ENCODE measurements at regions not wholly inside any gene's neighbourhood (a gene's known extent, or its start where the extent isn't known, plus 50 kb on each side); places are given as distances from the start of the nearest gene placed in this dataset.
"Not testable (repeated sequence)": the region's sequence is repeated elsewhere in the genome, so short reads cannot be mapped to it uniquely, and the experiment has no call there.

- DNase-seq, result no peak
These were observed 183.4 kb upstream of the RFC3 start for GRCh38 chr13:33634546-33634982.

GRCh38 chr13:33636243-33636642 is 181.7 kb upstream of the RFC3 start:
- no peak for DNase-seq

GRCh38 chr13:33636955-33637670 is 180.8 kb upstream of the RFC3 start:
- DNase-seq, result no peak

DNA sequence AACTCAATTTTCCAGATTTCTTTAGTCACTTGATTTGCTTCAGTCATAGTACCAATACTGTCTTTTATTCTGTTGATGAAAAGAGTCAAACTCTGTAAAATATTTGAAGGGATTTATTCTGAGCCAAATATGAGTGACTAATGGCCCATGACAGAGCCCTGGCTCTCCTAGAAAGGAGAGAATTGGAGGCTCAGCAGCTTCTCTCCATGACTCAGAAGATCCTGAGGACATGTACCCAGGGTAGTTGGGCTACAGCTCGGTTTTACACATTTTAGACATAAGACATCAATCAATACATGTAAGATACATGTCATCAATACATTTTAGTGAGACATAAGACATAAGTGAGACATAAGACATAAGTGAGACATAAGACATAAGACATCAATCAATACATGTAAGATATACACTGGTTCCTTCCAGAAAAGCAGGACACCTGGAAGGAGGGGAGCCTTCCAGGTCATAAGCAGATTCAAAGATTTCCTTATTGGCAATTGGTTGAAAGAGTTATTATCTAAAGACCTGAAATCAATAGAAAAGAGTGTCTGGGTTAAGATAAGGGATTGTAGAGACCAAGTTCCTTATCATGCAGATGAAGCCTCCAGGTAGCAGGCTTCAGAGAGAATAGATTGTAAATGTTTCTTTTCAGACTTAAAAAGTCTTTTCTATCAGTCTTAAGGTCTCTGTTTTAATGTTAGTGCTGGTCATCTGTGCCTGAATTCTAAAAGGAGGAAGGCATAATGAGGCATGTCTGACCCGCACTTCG is 179.8 kb upstream of the RFC3 start:
- DNase-seq, result no peak

GRCh38 chr13:33639158-33639557 is 178.8 kb upstream of the RFC3 start:
- no peak for DNase-seq

DNA sequence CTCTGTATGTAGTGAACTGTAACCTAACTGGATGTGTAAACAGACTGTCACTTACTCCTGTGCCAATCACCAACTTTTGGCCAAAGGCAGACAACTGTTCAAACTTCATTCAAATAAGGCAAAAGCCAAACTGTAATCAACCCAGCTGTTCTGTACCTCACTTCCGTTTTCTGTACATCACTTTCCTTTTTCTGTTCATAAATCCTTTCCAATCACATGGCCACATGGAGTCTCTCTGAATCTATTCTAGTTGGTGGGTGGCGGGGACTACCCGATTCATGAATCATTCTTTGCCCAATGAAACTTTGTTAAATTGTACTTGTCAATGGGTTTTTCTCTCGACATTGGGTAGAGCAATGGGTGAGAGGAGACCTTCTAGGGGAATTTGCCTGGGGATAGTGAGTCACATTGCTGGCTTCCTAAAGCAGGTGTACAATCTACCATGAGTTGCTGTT is 178.3 kb upstream of the RFC3 start:
- peak; percentile 57 to 65 for DNase-seq

DNA sequence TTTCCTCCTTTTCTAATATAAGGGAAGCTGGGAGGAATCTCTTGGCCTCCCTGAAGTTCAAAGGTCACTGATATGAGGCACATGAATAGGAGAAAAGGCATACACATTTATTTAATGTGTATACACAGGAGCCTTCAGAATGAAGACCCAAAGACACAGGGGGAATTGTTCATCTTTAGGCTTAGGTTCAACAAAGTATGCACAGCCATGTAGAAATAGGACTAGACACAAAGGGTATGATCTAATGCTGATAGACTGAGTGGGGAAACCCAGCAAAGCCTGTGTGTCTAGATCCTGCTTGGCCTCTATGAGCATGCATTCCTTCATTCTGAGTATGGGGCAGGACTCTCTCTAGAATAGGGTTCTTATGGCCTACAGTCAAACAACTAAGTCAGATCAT is 177.1 kb upstream of the RFC3 start:
- DNase-seq, result no peak

DNA sequence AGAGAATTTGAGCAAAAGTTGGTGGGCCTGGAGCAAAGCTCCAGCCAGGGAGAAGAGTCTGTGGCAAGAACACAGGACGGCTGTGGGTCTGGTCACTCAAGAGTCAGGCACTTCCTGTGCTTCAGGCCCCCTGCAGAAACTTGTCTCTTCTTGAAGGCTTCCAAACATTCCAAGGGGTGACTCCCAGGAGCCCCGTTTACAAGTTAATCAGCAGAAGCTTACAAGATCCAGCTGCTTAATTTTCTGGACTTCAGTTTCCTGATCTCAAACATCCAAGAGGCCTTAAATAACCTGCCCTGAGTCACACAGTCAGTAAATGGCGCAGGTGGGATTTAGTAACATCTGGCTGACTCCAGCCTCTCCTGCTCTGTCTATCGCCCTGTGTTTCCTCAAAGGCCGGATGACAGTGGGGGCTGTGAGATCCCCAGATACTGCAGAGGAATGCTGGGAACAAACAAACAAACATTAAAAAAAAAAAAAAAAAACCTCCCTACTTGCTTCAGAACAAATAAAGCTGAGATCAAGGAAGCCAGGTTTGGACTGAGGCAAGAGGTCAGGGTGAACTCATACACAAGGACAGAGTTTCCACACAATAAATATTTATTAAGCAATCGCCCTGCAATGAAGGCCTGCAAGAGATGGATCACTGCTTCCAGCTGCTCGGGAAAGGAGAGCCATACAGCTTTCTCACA is 175.4 kb upstream of the RFC3 start:
- DNase-seq, result no peak

DNA sequence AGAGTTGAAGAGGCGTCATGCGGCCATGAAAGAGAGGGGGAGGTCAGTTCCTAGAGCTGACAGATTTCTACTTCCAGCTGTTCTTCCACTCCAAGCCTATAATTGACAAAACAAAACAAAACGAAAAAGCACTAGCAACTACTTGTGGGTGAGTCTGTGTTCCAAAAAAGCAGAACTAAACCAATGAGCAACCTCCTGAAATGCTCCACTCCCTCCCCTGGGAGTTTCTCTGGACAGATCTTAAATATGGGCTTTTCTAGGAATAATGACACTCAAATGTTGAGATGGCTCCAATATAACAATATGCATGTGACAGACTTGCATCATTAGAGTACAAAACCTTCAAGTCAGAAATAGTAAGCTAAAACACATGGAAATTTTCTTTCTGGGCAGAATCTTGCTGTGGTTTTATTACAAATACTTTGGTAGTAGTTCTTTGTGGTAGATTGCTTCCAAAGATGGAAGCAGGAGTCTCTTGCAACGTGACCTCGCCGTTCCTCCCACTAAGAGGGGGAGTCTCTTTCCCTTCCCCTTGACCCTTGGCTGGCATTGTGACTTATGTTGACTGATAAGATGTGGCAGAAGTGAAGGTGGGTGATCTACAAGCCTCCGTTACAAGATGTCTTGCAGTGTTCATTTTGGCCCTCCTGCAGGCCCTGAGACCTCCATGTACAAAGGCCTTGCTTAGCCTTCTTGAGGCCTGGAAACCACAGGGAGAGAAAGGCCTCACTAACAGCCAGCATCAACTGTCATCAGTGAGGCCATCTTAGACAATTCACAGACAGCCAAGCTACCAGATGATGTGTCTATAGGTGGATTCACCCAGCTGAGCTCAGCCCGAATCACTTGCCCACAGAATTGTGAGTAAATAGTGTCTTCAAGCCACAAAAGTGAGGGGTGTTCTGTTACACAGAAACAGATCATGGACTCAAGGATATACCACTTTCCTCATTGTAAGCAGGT is 173.1 kb upstream of the RFC3 start:
- no peak for DNase-seq

DNA sequence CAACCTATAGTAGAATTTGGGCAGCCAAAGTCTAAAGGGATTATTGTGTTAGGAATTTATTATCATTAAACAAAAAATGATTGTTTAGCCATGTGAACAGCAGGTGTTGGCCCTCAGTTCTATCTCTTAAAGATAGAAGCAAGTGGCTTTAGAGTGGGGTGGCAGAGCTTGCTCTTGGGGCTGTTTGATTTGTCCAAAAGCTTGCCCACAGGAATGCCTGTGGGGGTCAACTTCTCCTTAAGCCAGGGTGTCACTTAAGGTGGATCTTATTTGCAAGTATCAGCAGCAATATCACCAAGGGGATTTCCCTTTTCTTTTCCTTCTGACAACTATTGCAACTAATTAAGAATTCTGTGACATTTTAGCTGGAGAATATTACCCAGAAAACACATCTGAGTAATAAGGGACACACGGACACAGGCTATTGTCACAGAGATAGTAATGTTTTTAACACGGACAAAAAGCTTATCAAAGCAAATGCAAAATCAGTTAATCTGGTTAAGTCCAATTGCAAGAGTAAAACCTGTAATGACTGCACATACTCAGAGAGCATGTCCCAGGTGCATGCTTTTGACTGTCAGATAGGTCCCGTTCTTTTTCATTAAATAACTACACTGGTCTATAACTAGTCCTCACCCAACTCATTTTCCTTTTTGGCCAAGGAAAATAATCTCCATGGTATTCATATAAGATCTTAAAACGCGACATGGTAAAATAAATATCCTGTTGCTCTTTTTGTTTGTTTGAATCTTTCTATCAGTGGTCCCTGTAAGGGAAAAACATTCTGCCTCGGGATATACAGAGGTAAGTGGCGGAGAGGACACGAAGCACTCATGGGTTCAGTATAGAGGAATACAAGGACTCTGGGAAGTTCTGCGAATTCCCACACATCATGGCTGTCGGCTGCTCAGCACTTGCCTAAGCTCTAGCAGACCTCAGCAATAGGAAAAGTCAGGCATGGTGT is 172.1 kb upstream of the RFC3 start:
- DNase-seq, result no peak

DNA sequence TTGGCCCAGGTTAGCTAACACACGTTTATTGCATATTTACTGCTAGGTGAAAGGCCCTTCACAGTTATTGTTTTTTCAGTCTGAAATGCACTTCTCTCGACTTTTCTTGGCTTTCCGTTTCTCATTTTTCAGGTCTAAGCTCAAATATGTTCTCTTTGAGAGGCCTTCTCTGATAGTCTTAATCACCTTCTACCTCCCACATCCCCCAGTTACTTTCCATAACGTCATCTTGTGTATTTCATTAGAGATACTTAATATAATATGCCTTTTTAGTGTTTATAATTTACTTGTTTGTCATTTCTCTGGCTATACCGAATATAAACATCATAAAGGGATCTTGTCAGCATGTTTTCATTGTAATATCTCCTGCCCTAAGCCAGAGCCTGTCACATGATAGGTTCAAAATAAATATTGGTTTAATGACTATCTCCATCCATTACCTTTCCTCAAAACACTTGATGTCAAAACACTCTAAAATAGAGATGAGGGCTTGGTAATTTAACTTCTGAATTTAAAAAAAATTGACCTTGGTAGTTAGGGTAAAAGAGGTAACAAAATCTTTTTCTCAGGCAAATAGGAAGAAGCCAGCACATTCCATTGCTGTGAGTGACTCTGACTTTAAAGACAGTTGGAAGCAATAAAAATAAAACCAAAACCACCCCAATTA is 168.6 kb upstream of the RFC3 start:
- DNase-seq, result no peak

DNA sequence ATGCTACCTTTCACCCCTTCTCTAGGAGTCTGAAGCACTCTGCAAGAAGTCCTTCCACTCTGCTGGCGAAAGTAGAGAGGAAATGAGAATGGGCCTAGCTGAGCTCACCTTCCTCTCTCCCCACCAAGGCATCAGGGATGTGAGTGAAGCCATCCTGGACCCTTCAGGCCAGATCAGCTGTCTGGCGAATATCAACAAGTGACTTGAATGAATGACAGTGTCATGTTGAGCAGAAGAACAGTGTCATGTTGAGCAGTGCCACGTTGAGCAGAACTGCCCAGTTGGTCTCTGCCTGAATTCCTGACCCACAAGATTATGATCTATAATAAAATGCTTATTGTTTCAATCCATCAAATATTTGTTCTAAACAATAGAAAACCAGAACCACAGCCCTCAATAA is 166.2 kb upstream of the RFC3 start:
- DNase-seq, result no peak

DNA sequence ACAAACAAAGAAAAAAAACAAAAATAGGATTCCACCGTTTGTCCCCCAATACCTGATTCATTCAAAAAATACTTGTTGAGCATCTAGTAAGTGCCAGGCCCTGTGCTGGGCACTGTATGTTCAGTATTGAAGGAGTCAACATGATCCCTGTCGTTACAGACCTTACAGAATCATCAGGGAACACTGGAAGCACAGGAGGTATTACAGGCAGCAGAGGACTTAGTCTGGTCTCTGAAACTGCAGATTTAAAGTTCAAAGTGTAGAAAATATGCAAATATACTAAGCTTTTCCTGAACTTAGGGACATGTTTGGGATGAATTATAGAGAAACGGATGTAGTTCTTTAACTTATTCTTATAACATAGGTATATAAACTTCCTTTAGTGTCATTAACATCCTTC is 160.7 kb upstream of the RFC3 start:
- no peak for DNase-seq

DNA sequence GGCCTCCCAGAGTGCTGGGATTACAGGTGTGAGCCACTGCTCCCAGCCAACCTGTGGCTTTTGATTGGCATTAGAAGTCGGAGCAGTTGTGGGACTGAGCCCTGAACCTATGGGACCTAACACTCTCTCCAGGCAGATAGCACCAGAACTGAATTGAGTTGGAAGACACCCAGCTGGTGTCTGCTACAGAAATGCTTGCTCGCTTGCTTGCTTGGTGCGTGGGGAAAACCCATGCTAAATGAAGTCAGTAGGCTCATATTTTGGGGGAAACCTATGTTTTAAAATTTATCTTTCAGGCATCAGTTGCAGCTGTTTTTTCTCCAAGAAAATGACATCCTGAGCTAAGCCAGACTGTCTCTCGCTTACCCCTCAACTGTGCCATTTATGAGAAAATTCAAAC is 158.5 kb upstream of the RFC3 start:
- no peak for DNase-seq

GRCh38 chr13:33659894-33660293 is 158.1 kb upstream of the RFC3 start:
- DNase-seq, result no peak

- no peak for DNase-seq
These were observed 155.6 kb upstream of the RFC3 start for GRCh38 chr13:33662392-33662791.

DNA sequence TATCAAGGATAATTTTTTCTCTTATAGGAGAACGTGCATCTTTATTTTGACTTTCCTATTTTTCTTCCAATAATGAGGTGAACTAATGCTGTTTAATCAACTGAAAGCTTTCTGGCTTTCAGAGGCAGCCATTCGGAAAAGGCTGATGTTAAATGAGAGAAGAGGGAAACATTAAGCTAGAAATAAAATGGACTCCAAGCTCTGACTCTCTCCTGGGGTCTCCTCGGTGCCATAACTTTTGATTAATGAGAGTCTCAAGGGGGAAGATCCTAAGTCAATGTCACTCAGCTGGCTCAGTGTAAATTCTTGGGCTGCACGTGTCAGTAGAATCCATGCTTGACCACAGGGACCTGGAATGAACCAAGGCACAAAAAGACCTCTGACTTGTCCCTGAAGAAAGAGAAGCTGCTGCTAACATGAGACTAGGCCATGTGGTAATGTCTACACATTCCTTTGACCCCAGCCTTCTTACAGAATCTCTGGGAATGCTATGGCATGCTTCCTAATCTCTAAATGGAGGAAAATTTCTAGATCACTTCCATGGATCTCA is 152.2 kb upstream of the RFC3 start:
- DNase-seq, result no peak

DNA sequence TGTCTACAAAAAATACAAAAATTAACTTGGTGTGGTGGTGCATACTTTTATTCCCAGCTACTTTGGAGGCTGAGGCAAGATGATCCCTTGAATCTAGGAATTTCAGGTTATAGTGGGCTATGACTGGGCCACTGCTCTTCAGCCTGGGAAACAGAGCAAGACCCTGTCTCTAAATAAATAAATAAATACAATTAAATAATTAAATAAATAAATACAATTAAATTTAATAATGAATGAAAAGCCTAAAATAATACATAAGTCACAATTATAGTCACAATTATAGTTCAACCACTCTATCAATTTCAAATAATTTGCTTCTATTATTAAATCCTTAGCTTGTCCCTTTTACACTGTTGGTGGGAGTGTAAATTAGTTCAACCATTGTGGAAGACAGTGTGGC is 146.4 kb upstream of the RFC3 start:
- no peak for DNase-seq

GRCh38 chr13:33672022-33672421 is 145.9 kb upstream of the RFC3 start:
- DNase-seq, result not testable (repeated sequence)

Measured in stimulated activated CD4-positive, alpha-beta T cell treated with anti-CD3 and anti-CD28 coated beads, Interleukin-2, amount 100 ng/mL, for 24 hours (primary cell).